PFSK-1 (cell line): ENCODE measurements at regions not wholly inside any gene's neighbourhood (a gene's known extent, or its start where the extent isn't known, plus 50 kb on each side); places are given as distances from the start of the nearest gene placed in this dataset.

Experiments
- FOXP2 ChIP-seq: optimal IDR thresholded peaks from 2 replicates; pipeline ENCODE3; 2011; ENCODE audit warnings: borderline replicate concordance, control low read depth, inconsistent platforms; ENCODE audit not compliant: insufficient read depth; ENCODE audit errors: extremely low read length, extremely low read depth
- POLR2AphosphoS5 ChIP-seq: IDR thresholded peaks from 2 replicates; pipeline ENCODE4 v1.6.1; 2012; ENCODE audit warnings: low read depth, mild to moderate bottlenecking, control low read depth, low read length, moderate library complexity
- SIN3A ChIP-seq: IDR thresholded peaks from 2 replicates; pipeline ENCODE4 v1.6.1; 2012; ENCODE audit warnings: mild to moderate bottlenecking, low read length, moderate library complexity, borderline replicate concordance; ENCODE audit not compliant: insufficient read depth
- TAF1 ChIP-seq: IDR thresholded peaks from 2 replicates; pipeline ENCODE4 v1.6.1; 2012; ENCODE audit warnings: low read length, control low read depth, borderline replicate concordance; ENCODE audit not compliant: insufficient read depth
- TF ChIP-seq, protein P1 (sequence below), 2 experiments: IDR thresholded peaks; 2 replicates each; pipeline versions ENCODE4 v1.6.1 to v1.8.0; 2011 to 2012; ENCODE audit warnings: low read depth in 2 of 2, low read length in 2 of 2, control low read depth in 1 of 2, inconsistent platforms in 1 of 2, mild to moderate bottlenecking in 1 of 2, moderate library complexity in 1 of 2; ENCODE audit not compliant: insufficient read depth in 1 of 2

DNA sequence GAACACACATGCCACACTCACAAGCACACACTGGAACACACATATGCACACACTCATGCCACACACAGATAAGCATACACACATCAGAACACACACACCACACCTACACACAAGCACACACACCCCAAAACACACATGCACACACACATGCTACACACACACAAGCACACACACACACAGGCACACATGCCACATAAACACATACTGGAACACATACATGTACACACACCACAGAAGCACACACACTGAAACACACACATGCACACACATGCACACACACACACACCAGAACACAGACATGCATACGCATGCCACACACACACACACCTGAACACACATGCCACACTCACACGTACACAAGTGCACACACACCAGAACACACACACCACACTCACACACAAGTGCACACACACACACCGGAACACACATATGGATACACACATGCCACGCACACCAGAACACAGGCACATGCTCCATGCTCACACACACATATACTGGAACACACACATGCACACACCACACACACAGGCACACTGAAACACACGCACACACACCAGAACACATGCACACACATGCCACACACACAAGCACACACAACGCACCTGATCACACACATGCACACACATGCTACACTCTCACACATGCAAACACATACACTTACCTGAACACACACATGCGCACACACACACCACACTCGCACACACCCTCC, 78.0 kb upstream of the IRX4 start:
- no peak for TF ChIP-seq TAF1
- TF ChIP-seq SIN3A, result no peak
- TF ChIP-seq FOXP2, result no peak
- no peak for TF ChIP-seq POLR2AphosphoS5
- TF ChIP-seq, protein P1, sequence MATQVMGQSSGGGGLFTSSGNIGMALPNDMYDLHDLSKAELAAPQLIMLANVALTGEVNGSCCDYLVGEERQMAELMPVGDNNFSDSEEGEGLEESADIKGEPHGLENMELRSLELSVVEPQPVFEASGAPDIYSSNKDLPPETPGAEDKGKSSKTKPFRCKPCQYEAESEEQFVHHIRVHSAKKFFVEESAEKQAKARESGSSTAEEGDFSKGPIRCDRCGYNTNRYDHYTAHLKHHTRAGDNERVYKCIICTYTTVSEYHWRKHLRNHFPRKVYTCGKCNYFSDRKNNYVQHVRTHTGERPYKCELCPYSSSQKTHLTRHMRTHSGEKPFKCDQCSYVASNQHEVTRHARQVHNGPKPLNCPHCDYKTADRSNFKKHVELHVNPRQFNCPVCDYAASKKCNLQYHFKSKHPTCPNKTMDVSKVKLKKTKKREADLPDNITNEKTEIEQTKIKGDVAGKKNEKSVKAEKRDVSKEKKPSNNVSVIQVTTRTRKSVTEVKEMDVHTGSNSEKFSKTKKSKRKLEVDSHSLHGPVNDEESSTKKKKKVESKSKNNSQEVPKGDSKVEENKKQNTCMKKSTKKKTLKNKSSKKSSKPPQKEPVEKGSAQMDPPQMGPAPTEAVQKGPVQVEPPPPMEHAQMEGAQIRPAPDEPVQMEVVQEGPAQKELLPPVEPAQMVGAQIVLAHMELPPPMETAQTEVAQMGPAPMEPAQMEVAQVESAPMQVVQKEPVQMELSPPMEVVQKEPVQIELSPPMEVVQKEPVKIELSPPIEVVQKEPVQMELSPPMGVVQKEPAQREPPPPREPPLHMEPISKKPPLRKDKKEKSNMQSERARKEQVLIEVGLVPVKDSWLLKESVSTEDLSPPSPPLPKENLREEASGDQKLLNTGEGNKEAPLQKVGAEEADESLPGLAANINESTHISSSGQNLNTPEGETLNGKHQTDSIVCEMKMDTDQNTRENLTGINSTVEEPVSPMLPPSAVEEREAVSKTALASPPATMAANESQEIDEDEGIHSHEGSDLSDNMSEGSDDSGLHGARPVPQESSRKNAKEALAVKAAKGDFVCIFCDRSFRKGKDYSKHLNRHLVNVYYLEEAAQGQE (IDR thresholded peaks at IDR 0.05; ENCODE audit: insufficient read depth in 1 of 2, low read depth in 2 of 2, low read length in 2 of 2), result no peak

DNA sequence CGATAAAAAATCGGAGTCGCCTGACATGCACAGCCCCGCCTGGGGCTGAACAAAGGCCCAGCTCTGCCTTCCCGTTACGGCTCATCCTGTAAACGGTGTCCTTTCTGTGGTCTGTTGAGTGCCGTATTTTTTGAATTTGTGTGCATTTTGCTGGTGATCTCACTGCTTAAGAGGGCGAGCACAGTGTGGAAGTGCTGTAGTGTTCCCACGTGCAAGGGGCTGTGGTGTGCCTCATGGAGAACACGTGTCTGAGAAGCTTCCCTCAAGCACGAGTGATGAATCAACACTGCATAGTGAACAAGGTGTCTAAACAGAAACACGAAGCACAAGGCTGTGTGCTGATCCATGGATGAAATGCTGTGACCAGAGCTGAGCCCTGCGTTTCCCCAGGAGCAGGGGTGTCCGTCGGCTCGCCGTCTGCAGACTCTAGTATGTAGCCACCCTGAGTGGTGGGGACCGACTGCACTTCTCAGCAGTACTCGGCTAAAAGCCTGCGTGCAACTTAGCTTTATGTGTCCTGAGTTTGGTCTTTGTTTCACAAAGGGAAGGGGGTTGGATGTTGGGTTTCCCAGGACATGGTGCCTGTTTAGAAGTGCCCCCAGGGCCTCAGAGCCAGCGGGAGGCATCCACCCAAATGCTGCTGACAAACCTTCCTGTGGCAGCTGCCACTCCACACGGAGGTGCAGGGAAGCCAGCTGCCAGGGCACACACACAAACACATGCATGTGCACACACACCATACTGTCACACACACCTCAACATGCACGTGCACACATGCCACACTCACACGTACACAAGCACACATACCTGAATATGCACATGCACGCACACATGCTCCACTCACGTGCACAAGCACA, 77.2 kb upstream of the IRX4 start:
- TF ChIP-seq POLR2AphosphoS5, result no peak
- no peak for TF ChIP-seq TAF1
- TF ChIP-seq, protein P1 (IDR thresholded peaks at IDR 0.05; ENCODE audit: insufficient read depth in 1 of 2, low read depth in 2 of 2, low read length in 2 of 2), result no peak
- TF ChIP-seq FOXP2, result no peak
- no peak for TF ChIP-seq SIN3A

DNA sequence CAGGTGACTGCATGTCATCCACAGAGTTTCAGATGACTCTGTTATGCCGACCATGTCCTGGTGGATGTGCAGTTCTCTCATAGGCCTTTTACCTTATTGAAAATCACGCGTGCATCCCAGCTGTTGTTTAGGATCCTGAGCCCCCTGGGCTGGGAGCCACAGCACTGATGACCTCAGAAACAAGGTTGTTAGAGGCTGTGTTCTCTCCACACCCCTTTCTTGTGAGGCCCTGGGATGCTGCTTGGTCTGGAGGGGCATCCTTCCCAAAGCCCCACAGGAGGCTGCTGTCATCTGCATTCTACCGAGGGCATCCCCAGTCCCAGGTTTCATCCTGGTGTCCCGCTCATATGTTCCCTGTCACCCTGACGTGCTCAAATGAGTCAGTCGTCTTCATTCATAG, 76.5 kb upstream of the IRX4 start:
- TF ChIP-seq SIN3A, result no peak
- TF ChIP-seq TAF1, result no peak
- TF ChIP-seq, protein P1 (IDR thresholded peaks at IDR 0.05; ENCODE audit: insufficient read depth in 1 of 2, low read depth in 2 of 2, low read length in 2 of 2), result no peak
- TF ChIP-seq FOXP2, result no peak
- no peak for TF ChIP-seq POLR2AphosphoS5

DNA sequence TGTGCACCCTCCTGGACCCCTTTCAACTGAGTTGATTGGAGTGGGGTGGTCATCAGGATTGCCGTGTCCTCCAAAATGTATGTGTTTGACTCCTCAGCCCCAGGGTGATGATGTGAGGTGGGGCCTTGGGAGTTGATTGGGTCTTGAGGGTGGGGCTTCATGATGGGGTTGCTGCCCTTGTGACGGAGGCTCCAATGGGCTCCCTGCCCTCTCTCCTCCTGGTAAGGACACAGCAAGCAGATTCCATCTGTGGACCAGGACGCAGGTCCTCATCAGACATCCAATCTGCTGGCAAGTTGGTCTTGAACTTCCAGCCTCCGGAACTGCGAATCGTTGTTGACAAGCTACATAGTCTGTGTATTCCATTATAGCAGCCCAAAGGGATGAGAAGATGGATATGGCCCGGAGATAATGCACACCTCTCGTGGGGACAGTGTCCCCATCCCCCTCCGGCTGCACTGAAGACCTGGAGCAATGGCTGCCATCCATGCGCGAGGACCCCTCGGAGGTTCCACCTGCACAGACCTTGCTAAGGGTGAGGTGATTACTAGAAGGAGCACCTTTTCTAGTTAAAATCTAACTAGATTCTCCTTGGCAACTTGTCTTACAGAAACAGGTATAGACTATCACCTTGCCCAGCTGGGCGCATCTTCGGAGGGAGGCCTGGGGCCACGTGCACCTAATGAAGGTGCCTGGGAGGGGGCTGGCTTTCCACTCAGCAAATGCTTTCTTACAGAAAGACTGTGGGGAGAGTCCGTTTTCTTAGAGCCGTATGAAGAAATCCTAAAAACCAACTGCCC, 75.7 kb upstream of the IRX4 start:
- TF ChIP-seq SIN3A (no peak), FOXP2 (no peak), TAF1 (no peak), POLR2AphosphoS5 (no peak)
- TF ChIP-seq, protein P1 (IDR thresholded peaks at IDR 0.05; ENCODE audit: insufficient read depth in 1 of 2, low read depth in 2 of 2, low read length in 2 of 2), result no peak
